ENCODE measurements at regions not wholly inside any gene's neighbourhood (a gene's known extent, or its start where the extent isn't known, plus 50 kb on each side); places are given as distances from the start of the nearest gene placed in this dataset.

DNA sequence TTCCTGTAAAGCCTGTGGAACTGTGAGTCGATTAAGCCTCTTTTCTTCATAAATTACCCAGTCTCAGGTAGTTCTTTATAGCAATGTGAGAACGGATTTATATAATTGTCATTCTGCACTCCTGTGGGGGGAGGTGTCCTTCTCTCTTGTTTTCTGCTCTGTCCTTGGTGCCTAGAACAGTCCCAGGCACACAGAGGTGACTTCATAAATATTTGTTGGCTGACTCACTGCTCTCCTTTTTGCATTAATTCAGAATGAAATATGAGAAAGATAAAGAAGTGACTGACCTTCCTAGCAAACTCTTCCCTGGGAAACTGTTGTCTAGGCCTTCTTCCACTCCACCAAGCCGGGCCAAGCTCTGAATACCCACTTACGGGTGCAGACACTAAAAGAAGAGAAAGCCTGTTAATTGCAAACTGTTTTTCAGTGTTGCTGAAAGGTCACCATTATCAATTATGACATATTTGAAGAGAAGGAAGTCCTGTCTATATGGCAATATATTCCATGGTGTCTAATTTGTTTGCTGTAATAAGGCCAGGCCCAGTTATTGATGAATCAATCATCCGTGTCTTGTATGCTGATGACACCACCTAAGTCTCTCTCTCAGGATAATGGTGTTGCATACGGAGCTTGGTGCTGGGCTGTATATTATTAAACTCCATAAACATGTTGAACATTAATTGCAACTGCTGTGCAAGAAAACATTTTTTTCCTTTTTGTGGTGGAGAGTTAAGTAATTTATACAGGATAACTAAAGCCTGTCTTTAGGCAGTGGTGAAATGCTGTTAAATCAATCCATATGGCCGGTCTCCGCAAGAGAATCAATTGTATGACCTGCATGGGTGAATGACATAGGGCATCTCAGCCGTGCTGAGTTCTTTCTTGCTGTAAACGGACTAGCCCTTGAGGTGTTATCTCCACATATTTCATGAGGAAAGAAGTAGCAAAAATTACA, 567.5 kb downstream of the SLC4A3 start:
- TF ChIP-seq, protein P1, sequence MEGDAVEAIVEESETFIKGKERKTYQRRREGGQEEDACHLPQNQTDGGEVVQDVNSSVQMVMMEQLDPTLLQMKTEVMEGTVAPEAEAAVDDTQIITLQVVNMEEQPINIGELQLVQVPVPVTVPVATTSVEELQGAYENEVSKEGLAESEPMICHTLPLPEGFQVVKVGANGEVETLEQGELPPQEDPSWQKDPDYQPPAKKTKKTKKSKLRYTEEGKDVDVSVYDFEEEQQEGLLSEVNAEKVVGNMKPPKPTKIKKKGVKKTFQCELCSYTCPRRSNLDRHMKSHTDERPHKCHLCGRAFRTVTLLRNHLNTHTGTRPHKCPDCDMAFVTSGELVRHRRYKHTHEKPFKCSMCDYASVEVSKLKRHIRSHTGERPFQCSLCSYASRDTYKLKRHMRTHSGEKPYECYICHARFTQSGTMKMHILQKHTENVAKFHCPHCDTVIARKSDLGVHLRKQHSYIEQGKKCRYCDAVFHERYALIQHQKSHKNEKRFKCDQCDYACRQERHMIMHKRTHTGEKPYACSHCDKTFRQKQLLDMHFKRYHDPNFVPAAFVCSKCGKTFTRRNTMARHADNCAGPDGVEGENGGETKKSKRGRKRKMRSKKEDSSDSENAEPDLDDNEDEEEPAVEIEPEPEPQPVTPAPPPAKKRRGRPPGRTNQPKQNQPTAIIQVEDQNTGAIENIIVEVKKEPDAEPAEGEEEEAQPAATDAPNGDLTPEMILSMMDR (IDR thresholded peaks at IDR 0.05): no peak
- no peaks in the 10 kb centered on the region for H3K36me3 ChIP-seq
- DNase-seq: no peak
- H3K9me3 ChIP-seq: no peaks in the 10 kb centered on the region
- no peak for ATAC-seq
- no peaks in the 10 kb centered on the region for H3K27me3 ChIP-seq
- no peaks in the 10 kb centered on the region for H3K4me1 ChIP-seq
- no peak overlapping the region for H3K27ac ChIP-seq
- no peak overlapping the region for H3K4me3 ChIP-seq
- intact Hi-C loops (cut with DNase I): no loop called here

DNA sequence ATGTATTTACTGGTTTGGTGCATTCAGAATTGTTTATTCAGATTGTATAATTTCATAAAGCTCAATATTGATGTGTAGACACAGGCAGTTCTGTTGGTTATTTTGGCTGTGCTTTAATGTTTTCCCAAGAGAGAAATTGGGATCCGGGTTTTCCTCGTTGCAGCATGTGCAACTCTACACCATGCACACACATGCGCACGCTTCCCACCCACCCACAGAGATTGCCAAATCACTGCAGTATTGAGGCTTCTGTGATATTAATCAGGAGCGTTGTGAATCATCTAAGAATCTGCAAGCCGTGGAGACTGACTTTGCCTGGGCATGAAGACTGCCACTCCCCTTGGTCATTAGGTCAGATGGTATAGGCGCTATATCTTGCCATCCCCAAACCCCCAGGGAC, 571.5 kb downstream of the SLC4A3 start:
- ATAC-seq (no peak), DNase-seq (no peak)
- TF ChIP-seq, protein P1 (IDR thresholded peaks at IDR 0.05): no peak
- no peaks in the 10 kb centered on the region for H3K9me3 ChIP-seq
- H3K27ac ChIP-seq: no peak overlapping the region
- no peaks in the 10 kb centered on the region for H3K4me1 ChIP-seq
- H3K36me3 ChIP-seq: no peaks in the 10 kb centered on the region
- H3K4me3 ChIP-seq: no peak overlapping the region
- H3K27me3 ChIP-seq: no peaks in the 10 kb centered on the region
- intact Hi-C loops (cut with DNase I): no loop called here

DNA sequence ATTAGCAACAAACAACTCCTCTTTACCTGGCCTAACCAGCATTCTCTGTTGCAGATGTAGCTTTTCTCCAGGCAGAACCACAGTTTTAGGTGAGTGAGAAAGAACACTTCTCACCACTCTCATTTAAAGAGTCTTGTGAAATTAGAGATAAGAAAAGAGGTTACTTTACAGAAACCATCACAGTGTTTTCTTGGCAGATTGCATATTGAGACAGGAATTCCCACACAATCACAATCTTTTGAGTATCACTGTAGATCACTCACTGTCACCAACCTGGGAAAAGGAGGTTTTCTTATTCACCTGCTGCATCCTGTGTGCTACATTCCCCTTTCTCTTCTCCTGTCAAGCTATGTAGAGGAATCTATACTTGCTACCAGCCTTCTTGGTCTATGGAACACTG, 574.6 kb downstream of the SLC4A3 start:
- Histone ChIP-seq H3K27ac (no peak overlapping the region), H3K27me3 (no peaks in the 10 kb centered on the region), H3K4me3 (no peak overlapping the region), H3K9me3 (no peaks in the 10 kb centered on the region), H3K4me1 (no peaks in the 10 kb centered on the region), H3K36me3 (no peaks in the 10 kb centered on the region)
- TF ChIP-seq, protein P1 (IDR thresholded peaks at IDR 0.05): no peak
- no peak for ATAC-seq
- DNase-seq: no peak
- intact Hi-C loops (cut with DNase I): no loop called here

DNA sequence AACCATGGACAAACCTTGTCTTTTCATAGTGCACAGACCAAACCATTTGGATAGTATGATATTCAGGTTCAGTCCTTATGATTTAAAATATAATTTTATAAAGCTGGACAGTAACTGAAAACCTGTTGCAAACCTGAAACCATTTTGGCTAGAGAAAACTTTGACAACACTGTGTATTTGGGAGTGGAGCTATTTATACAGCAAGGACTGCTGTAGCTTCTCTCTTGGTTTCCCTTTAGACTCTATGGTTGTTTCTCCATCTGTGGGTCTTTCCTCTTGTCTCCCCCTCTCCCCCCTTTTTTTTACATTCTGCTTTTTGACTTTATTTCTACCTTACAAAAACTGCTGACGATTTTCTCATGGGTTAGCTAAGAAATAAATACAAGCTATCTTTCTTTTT, 581.7 kb downstream of the SLC4A3 start:
- no peaks in the 10 kb centered on the region for H3K27me3 ChIP-seq
- DNase-seq (no peak), ATAC-seq (no peak)
- intact Hi-C loops (cut with DNase I): no loop called here
- H3K27ac ChIP-seq: no peak overlapping the region
- no peaks in the 10 kb centered on the region for H3K9me3 ChIP-seq
- H3K4me1 ChIP-seq: no peaks in the 10 kb centered on the region
- TF ChIP-seq, protein P1 (IDR thresholded peaks at IDR 0.05): no peak
- H3K36me3 ChIP-seq: no peaks in the 10 kb centered on the region
- no peak overlapping the region for H3K4me3 ChIP-seq

DNA sequence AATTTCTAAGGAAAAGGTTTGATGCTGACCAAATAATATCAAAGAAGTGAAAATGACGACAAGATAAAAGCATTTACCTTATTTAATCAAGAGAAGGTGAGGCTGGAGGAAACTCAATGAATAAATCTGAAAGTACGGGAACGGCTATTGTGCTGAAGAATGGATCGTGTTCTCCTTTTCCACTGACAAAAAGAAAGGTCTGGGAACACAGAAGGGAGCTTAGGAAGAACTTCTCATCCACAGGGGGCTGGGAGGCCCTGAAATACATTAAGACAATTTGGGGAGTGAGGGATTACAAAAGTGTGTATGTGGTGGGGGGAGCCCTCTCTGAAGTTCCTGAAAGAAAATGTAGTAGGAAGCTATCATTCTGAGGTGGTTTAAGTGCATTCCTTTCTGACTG, 582.3 kb downstream of the SLC4A3 start:
- ATAC-seq (no peak), DNase-seq (no peak)
- H3K4me3 ChIP-seq: no peak overlapping the region
- no peaks in the 10 kb centered on the region for H3K27me3 ChIP-seq
- TF ChIP-seq, protein P1 (IDR thresholded peaks at IDR 0.05): no peak
- H3K36me3 ChIP-seq: no peaks in the 10 kb centered on the region
- H3K27ac ChIP-seq: no peak overlapping the region
- intact Hi-C loops (cut with DNase I): no loop called here
- no peaks in the 10 kb centered on the region for H3K4me1 ChIP-seq
- no peaks in the 10 kb centered on the region for H3K9me3 ChIP-seq

All from upper lobe of right lung (tissue), 1 donor.